ENCODE measurements at regions not wholly inside any gene's neighbourhood (a gene's known extent, or its start where the extent isn't known, plus 50 kb on each side); places are given as distances from the start of the nearest gene placed in this dataset.
A peak's percentile ranks its signal among the peaks of the same experiment; 100 is the strongest.

DNA sequence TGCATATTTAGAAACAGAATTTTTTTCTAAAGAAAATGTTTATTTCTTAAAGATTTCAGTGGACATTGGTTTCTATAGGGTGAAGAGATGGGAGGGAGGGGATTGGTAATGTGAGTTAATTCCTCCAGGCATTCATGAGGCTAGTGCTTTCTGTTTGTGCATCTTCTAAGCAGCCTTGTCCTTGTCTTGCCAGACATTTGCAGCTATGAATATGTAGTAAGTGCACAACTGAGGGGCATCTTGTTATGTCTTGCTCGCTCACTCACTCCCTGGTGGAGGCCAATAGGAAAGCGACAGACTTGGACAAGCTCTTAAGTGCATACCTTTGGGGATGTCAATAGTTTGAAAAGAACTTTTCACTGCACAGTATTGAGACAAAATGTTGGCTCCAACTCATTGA lies 92.5 kb upstream of the ATP10A start:
- ATAC-seq = no peak
- no peak for DNase-seq (ENCODE audit: low spot score)
- intact Hi-C loops (cut with DNase I) = no loop called here

GRCh38 chr15:25954398-25954797 lies 91.3 kb upstream of the ATP10A start:
- intact Hi-C loops (cut with DNase I) = no loop called here
- DNase-seq (ENCODE audit: low spot score) = no peak
- ATAC-seq = no peak

DNA sequence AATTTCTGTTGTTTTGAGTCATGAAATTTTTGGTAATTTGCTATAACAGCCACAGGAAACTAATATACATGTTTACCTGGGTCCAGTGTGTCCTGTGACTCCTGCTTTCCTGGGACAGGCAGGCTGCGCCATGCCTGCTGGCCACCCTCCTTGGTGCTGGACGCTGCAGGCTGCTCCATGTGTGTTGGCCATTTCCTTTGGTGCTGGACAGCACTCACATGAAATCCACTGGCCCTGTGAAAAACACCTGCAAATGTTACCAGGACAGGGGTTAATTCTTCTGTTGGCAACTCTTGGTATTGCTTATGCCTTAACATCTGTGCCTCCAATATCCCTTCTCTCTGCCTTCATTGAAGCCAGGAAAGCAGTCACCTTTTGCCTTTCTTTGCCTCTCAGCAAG lies 86.9 kb upstream of the ATP10A start:
- intact Hi-C loops (cut with DNase I) = no loop called here
- DNase-seq (ENCODE audit: low spot score) = no peak
- ATAC-seq = no peak

DNA sequence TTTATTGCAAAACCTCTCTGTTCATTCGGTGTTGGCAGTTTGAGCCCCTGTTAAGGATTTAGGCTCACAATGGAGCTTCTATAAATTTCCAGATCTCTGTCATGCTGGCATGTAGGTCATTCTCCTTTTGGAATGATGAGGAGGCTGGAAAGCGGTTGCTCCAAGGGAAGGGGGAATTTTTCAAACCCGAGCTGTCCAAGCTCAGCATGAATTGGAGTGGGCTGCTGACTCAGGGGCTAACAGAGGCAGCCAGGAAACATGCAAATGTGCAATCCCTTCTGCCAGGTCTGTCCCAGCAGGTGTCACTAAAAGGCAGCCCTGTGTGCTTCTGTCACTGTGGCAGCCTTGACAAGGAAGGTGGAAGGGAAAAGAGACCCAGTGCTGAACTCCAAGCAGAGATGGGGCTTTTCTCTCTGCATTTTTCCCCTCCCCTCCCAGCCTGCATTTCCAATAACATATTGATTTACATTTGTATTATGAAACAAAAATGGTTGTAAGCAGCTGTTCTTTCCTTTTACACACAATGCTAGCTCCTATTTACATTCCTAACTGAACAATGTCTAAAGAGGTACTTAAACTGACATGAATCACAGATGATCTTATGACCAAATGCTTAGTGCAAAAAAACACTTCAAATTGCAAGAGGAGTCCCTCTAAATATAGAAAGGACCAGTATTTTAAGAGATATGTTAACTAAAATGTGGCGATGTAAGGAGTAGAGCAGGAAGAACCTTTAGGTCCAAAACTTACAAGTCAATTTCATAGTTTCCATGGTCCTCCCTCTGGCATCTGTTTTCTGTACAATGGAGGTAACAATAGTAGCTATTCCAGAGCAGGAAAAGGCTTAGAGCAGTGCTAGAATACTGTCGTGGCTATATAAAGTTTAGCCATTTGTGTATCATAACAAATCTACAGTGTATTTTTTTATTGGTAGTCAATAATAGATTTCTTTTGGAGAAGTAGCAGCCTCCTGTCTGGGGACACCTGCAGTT lies 84.5 kb upstream of the ATP10A start:
- intact Hi-C loops (cut with DNase I) = no loop called here
- ATAC-seq (no peak), DNase-seq (ENCODE audit: low spot score) (no peak)

- no peak for ATAC-seq
- intact Hi-C loops (cut with DNase I) = no loop called here
- no peak for DNase-seq (ENCODE audit: low spot score)
Measured at GRCh38 chr15:25946241-25946805, 83.2 kb upstream of the ATP10A start.

- intact Hi-C loops (cut with DNase I) = no loop called here
- DNase-seq (ENCODE audit: low spot score) (no peak), ATAC-seq (no peak)
Measured at GRCh38 chr15:25944386-25944785, 81.3 kb upstream of the ATP10A start.

DNA sequence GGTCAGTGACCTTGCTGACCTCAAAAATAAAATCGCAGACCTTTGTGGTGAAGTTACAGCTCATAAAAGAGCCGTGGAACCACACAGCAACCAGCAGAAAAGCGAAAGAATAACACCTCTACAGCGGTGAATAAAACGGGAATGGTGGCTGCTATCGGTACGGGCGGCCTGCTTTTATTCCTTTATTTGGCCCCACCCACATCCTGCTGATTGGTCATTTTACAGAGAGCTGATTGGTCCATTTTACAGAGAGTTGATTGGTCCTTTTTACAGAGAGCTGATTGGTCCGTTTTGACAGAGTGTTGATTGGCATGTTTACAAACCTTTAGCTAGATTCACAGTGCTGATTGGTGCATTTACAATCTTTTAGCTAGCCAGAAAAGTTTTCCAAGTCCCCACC lies 80.7 kb upstream of the ATP10A start:
- DNase-seq (ENCODE audit: low spot score) (no peak), ATAC-seq (no peak)
- intact Hi-C loops (cut with DNase I) = no loop called here

DNA sequence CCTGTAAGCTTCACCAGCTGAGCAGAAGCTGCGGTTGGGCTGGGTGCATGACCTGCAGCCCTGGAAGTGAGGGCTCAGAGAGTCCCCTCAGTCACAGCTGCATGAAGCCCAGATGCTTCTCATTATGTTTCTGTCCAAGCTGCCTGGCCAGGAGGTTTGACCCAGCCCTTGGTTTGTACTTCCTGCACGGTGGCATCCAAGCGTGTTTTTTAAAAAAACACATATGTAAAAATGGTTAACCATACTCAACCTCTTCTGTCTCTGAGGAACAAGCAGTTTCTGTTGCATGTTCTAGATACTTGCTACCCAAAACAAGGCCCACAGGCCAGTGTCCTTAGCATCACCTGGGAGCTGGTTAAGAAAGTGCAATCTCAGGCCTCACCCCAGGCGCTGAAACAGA lies 76.0 kb upstream of the ATP10A start:
- ATAC-seq (no peak), DNase-seq (ENCODE audit: low spot score) (no peak)
- intact Hi-C loops (cut with DNase I) = no loop called here

DNA sequence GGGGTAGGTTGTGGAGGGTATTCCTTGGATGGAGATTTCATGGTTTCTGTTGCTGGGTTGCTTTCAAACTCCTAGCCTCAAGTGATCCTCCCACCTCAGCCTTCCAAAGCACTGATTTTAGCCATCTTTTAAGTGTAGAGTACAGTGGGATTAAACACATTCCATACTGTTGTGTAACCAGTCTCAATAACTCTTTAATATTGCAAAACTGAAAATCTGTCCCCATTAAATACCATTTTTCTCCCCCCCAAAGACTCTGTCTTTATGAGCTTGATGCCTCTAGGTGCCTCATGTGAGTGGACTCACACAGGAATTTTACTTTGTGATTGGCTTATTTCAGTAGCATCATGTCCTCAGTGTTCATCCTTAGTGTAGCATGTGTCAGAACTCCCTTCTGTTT lies 74.7 kb upstream of the ATP10A start:
- intact Hi-C loops (cut with DNase I) = no loop called here
- no peak for DNase-seq (ENCODE audit: low spot score)
- ATAC-seq = no peak

DNA sequence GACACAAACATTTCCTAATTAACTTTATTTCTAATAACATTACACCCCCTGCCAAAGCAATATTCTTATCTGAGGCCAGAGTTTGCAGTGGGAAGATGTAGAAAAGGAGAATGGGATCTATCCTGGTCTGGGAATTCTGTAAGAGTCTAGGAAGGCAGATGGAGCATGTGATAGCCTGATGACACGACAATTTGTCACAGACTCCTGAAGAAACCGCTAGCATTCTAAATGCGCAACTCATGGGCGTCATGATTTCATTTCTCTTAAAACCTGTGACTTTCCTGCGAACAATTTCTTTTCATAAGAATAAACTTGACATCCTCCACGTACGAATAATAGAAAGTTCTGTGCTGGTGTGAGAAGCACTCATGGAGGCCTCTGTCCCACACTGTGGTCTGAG lies 72.9 kb upstream of the ATP10A start:
- no peak for ATAC-seq
- intact Hi-C loops (cut with DNase I) = no loop called here
- DNase-seq (ENCODE audit: low spot score) = no peak

DNA sequence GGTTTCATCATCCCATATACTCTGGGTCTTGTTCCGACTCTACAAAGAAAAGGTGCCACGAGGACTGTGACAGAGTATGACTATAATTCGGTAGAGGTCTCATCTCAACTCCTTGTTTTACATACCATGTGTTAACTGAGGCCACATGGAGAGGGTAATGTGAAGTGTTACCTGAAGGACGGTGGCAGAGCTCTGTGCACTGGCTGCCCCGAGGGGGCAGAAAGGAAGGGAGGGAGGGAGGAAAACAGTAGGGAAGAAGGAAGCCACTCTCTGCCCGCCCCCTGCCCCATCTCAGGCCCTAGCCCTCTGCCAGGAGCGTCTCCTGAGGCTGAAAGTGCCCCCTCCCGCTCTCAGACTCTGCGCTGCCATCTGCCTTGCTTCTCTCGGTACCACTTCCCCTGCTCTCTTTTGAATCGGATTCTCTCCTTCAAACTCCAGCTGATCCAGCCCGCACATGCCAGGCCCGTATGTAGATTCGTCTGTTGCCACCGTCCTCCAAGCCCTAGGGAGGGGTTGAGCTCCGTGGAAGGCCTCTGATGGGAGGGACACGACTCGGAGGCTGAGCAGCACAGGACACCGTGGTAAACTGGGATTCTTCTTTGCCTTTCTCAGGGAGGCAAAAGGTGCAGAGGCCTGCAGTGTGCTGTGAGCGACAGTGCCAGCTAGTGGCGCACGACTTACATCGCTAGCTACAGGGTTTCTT lies 70.5 kb upstream of the ATP10A start:
- ATAC-seq = peak; percentile 95
- DNase-seq (ENCODE audit: low spot score) = peak; percentile 75
- intact Hi-C loops (cut with DNase I) = no loop called here

DNA sequence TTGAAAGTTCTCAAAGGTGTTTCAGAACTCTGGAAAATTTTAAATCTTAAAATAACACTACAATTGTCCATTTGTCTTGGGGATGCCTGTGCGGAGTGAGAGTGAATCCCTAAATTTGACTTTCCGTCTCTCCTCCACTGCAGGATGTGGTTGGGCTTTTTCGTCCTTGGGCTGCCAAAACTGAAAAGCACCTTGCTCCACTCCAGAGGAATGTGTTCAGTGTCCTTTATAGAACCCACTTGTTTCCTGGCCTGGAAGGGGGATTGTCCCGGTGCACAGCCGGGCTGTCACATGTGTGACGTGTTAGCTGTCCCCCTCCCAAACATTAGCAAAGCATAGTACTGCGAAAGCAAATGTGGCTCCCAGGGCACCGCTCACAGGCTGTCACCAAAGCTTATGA lies 69.6 kb upstream of the ATP10A start:
- no peak for DNase-seq (ENCODE audit: low spot score)
- no peak for ATAC-seq
- intact Hi-C loops (cut with DNase I) = no loop called here

DNA sequence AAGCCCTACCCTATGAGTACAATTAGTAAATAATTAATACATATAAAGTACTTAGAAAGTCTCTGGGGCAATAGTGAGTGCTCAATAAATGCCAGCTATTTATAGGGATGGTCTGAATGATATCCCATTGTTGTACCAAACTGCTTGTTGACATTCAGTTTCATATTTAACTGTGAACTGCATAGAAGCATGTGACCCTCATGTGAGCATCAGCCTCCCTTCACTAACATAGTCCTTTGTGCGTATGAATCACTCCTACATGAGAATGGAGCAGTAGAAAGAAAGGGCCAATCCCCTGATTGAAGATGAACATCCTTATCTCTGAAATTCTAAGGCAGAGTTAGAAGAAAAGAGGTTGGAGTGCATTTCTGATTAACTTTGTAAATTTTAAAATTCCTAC lies 68.7 kb upstream of the ATP10A start:
- ATAC-seq (no peak), DNase-seq (ENCODE audit: low spot score) (no peak)
- intact Hi-C loops (cut with DNase I) = no loop called here

DNA sequence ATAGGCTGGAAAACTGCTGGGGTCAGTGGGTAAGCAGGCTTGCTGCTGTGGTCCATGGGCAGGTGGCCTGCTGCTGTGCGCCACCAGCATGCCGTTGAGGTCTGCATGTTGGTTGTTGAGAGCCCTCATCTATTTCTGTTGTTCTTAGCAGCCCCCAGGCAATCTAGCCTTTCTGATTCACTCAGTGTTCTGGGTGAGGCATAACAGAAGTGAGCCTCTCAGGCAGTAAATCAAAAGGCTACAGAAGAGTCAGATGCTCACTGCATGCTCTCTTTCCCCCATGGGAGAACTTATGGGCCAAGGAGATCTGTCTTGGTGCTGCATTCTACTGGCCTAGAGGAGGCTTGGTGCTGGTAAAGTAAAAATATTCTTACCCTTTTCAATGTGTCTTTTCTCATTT lies 67.8 kb upstream of the ATP10A start:
- intact Hi-C loops (cut with DNase I) = no loop called here
- ATAC-seq (no peak), DNase-seq (ENCODE audit: low spot score) (no peak)

Data from sciatic nerve (tissue), 2 donors.